ENCODE measurements at regions not wholly inside any gene's neighbourhood (a gene's known extent, or its start where the extent isn't known, plus 50 kb on each side); places are given as distances from the start of the nearest gene placed in this dataset.
"Not testable (repeated sequence)": the region's sequence is repeated elsewhere in the genome, so short reads cannot be mapped to it uniquely, and the experiment has no call there.

- DNase-seq, result no peak
Observed at GRCh38 chr3:28972921-28973320, 307.9 kb upstream of the RBMS3 start.

- no peak for DNase-seq
Observed at GRCh38 chr3:28973609-28974008, 307.3 kb upstream of the RBMS3 start.

- DNase-seq, result no peak
Observed at GRCh38 chr3:28978092-28978491, 302.8 kb upstream of the RBMS3 start.

- DNase-seq, result no peak
Observed at GRCh38 chr3:28980131-28980530, 300.7 kb upstream of the RBMS3 start.

- DNase-seq, result no peak
Observed at GRCh38 chr3:28980631-28981030, 300.2 kb upstream of the RBMS3 start.

- DNase-seq, result no peak
Observed at GRCh38 chr3:28982906-28983305, 298.0 kb upstream of the RBMS3 start.

GRCh38 chr3:28986922-28987321, 293.9 kb upstream of the RBMS3 start:
- DNase-seq, result no peak

- no peak for DNase-seq
Observed at GRCh38 chr3:28989646-28990089, 291.2 kb upstream of the RBMS3 start.

GRCh38 chr3:28994161-28994905, 286.5 kb upstream of the RBMS3 start:
- DNase-seq, result no peak

- no peak for DNase-seq
Observed at GRCh38 chr3:29004885-29005599, 275.8 kb upstream of the RBMS3 start.

GRCh38 chr3:29005862-29006261, 275.0 kb upstream of the RBMS3 start:
- no peak for DNase-seq

GRCh38 chr3:29011441-29011840, 269.4 kb upstream of the RBMS3 start:
- no peak for DNase-seq

GRCh38 chr3:29011966-29012365, 268.9 kb upstream of the RBMS3 start:
- no peak for DNase-seq

- no peak for DNase-seq
Observed at GRCh38 chr3:29022976-29023375, 257.9 kb upstream of the RBMS3 start.

- DNase-seq, result no peak
Observed at GRCh38 chr3:29026286-29026685, 254.6 kb upstream of the RBMS3 start.

- no peak for DNase-seq
Observed at GRCh38 chr3:29026959-29027358, 253.9 kb upstream of the RBMS3 start.

- not testable (repeated sequence) for DNase-seq
Observed at GRCh38 chr3:29031175-29031574, 249.7 kb upstream of the RBMS3 start.

- no peak for DNase-seq
Observed at GRCh38 chr3:29033511-29033910, 247.4 kb upstream of the RBMS3 start.

- no peak for DNase-seq
Observed at GRCh38 chr3:29050155-29050554, 230.7 kb upstream of the RBMS3 start.

GRCh38 chr3:29057326-29057725, 223.5 kb upstream of the RBMS3 start:
- no peak for DNase-seq

GRCh38 chr3:29064085-29064484, 216.8 kb upstream of the RBMS3 start:
- no peak for DNase-seq

- no peak for DNase-seq
Observed at GRCh38 chr3:29065211-29065785, 215.6 kb upstream of the RBMS3 start.

- no peak for DNase-seq
Observed at GRCh38 chr3:29067007-29067406, 213.9 kb upstream of the RBMS3 start.

- DNase-seq, result no peak
Observed at GRCh38 chr3:29070959-29071634, 209.8 kb upstream of the RBMS3 start.
